ENCODE measurements at regions not wholly inside any gene's neighbourhood (a gene's known extent, or its start where the extent isn't known, plus 50 kb on each side); places are given as distances from the start of the nearest gene placed in this dataset.

- TF ChIP-seq GATA2 (IDR thresholded peaks at IDR 0.05; ENCODE audit: low read depth, low read length) (no peak), GATA3 (IDR thresholded peaks at IDR 0.05; ENCODE audit: low read depth, low read length) (no peak)
Observed at GRCh38 chr4:117326091-117326490, 240.7 kb upstream of the TRAM1L1 start.
